CD4-positive, alpha-beta T cell treated with Interferon alpha-2 for 1 hour (primary cell): ENCODE measurements at regions not wholly inside any gene's neighbourhood (a gene's known extent, or its start where the extent isn't known, plus 50 kb on each side); places are given as distances from the start of the nearest gene placed in this dataset.
"Not testable (repeated sequence)": the region's sequence is repeated elsewhere in the genome, so short reads cannot be mapped to it uniquely, and the experiment has no call there.

Experiments
- DNase-seq, 2 donors: peaks; one replicate each; pipeline ENCODE4 v3.0.0-alpha.2; 2020 to 2022

- no peak for DNase-seq
Measured at GRCh38 chr3:59404064-59404463, 354.2 kb upstream of the CFAP20DC start.

- no peak for DNase-seq
Measured at GRCh38 chr3:59401924-59402323, 352.1 kb upstream of the CFAP20DC start.

GRCh38 chr3:59392116-59392515, 342.3 kb upstream of the CFAP20DC start:
- no peak for DNase-seq

- no peak for DNase-seq
Measured at GRCh38 chr3:59391131-59391530, 341.3 kb upstream of the CFAP20DC start.

- peak in 1 of 2 donors; percentile 31 for DNase-seq
Measured at GRCh38 chr3:59388555-59389270, 338.9 kb upstream of the CFAP20DC start.

- peak in 1 of 2 donors; percentile 26 for DNase-seq
Measured at GRCh38 chr3:59386165-59386564, 336.3 kb upstream of the CFAP20DC start.

- DNase-seq, result no peak
Measured at GRCh38 chr3:59385547-59385946, 335.7 kb upstream of the CFAP20DC start.

GRCh38 chr3:59381282-59381681, 331.5 kb upstream of the CFAP20DC start:
- DNase-seq, result no peak

GRCh38 chr3:59380146-59380545, 330.3 kb upstream of the CFAP20DC start:
- DNase-seq, result no peak

- peak in 1 of 2 donors; percentile 20 for DNase-seq
Measured at GRCh38 chr3:59374818-59375211, 325.0 kb upstream of the CFAP20DC start.

- no peak for DNase-seq
Measured at GRCh38 chr3:59374091-59374817, 324.4 kb upstream of the CFAP20DC start.

- no peak for DNase-seq
Measured at GRCh38 chr3:59372346-59372745, 322.5 kb upstream of the CFAP20DC start.

- DNase-seq, result no peak
Measured at GRCh38 chr3:59368900-59369675, 319.3 kb upstream of the CFAP20DC start.

GRCh38 chr3:59367150-59367549, 317.3 kb upstream of the CFAP20DC start:
- no peak for DNase-seq

GRCh38 chr3:59366218-59366617, 316.4 kb upstream of the CFAP20DC start:
- no peak for DNase-seq

GRCh38 chr3:59364496-59364895, 314.7 kb upstream of the CFAP20DC start:
- no peak for DNase-seq

- DNase-seq, result not testable (repeated sequence)
Measured at GRCh38 chr3:59360312-59360711, 310.5 kb upstream of the CFAP20DC start.

- DNase-seq, result no peak
Measured at GRCh38 chr3:59341459-59341858, 291.6 kb upstream of the CFAP20DC start.

GRCh38 chr3:59339818-59340217, 290.0 kb upstream of the CFAP20DC start:
- no peak for DNase-seq

GRCh38 chr3:59338934-59339333, 289.1 kb upstream of the CFAP20DC start:
- no peak for DNase-seq

- no peak for DNase-seq
Measured at GRCh38 chr3:59335338-59335737, 285.5 kb upstream of the CFAP20DC start.

GRCh38 chr3:59334585-59334984, 284.8 kb upstream of the CFAP20DC start:
- no peak for DNase-seq

GRCh38 chr3:59327376-59327808, 277.6 kb upstream of the CFAP20DC start:
- no peak for DNase-seq
